Lung (tissue), 11 donors: ENCODE measurements at regions not wholly inside any gene's neighbourhood (a gene's known extent, or its start where the extent isn't known, plus 50 kb on each side); places are given as distances from the start of the nearest gene placed in this dataset.

Experiments used
- ATAC-seq: fragments of 200-7000 bp; cut with Tn5 transposase; one replicate; pipeline ENCODE4 v1.9.1; 2020; ENCODE audit warnings: moderate number of reproducible peaks; ENCODE audit not compliant: insufficient read depth, low FRiP score
- DNase-seq, 3 donors: peaks; one replicate each; pipeline ENCODE4 v3.0.0-alpha.2; 2013 to 2017
- H3K27ac ChIP-seq, 2 donors: one replicate each; pipeline ENCODE4 v1.5.1; 2013; ENCODE audit warnings: mild to moderate bottlenecking in 2 of 2, moderate library complexity in 2 of 2, control low read depth in 1 of 2, inconsistent platforms in 1 of 2, low read depth in 1 of 2, low read length in 1 of 2
- H3K27me3 ChIP-seq, 3 donors: one replicate each; pipeline ENCODE4 v1.5.1; 2013; ENCODE audit warnings: low read length in 2 of 3; ENCODE audit not compliant: control insufficient read depth in 3 of 3, insufficient read depth in 3 of 3
- H3K36me3 ChIP-seq, 4 donors: one replicate each; pipeline ENCODE4 v1.5.1; 2013; ENCODE audit warnings: low read length in 4 of 4, mild to moderate bottlenecking in 1 of 4, moderate library complexity in 1 of 4; ENCODE audit not compliant: control insufficient read depth in 4 of 4, insufficient read depth in 4 of 4
- H3K4me1 ChIP-seq, 5 donors: one replicate each; pipeline ENCODE4 v1.5.1; 2013; ENCODE audit warnings: low read length in 5 of 5, mild to moderate bottlenecking in 2 of 5, moderate library complexity in 1 of 5; ENCODE audit not compliant: control insufficient read depth in 5 of 5, insufficient read depth in 5 of 5
- H3K4me3 ChIP-seq: one replicate; pipeline ENCODE4 v1.5.1; 2013; ENCODE audit warnings: mild to moderate bottlenecking, control low read depth, moderate library complexity
- H3K9ac ChIP-seq, 2 donors: one replicate each; pipeline ENCODE4 v1.5.1; 2013; ENCODE audit warnings: low read length in 2 of 2, control low read depth in 1 of 2; ENCODE audit not compliant: insufficient read depth in 1 of 2
- H3K9me3 ChIP-seq, 4 donors: one replicate each; pipeline ENCODE4 v1.5.1; 2013; ENCODE audit warnings: low read length in 3 of 4, mild to moderate bottlenecking in 1 of 4, moderate library complexity in 1 of 4; ENCODE audit not compliant: control insufficient read depth in 4 of 4, insufficient read depth in 3 of 4
- CTCF ChIP-seq: IDR thresholded peaks from 2 replicates; pipeline ENCODE4 v1.5.1; 2012; ENCODE audit warnings: mild to moderate bottlenecking; ENCODE audit errors: control extremely low read depth, extremely low read depth
- WGBS, 2 donors: extraction: QIAGEN DNeasy Blood & Tissue Kit; methylation state at CpG; one replicate each; pipeline ENCODE4 v1.1.7; 2013; 5-methylcytosine and 5-hydroxymethylcytosine counted together
- donor health status: control.
- donor health status: control.
- donor health status: Bipolar disorder and iron deficiency.
- donor health status: healthy.
- donor health status: DM: yes; HTN: yes; CAD: no.

GRCh38 chr6:66937180-66937579, 1230.2 kb upstream of the EYS start:
- ATAC-seq, result no peak
- TF ChIP-seq CTCF, result no peak

GRCh38 chr6:66935612-66936011, 1228.6 kb upstream of the EYS start:
- no peaks in the 10 kb centered on the region for H3K4me1 ChIP-seq
- TF ChIP-seq CTCF, result no peak
- DNase-seq, result no peak
- no peaks in the 10 kb centered on the region for H3K27me3 ChIP-seq
- no peak for ATAC-seq
- WGBS, 2 donors, result 82 to 83% methylated on average over 3 of the region's 3 CpGs
- no peaks in the 10 kb centered on the region for H3K36me3 ChIP-seq
- no peak overlapping the region for H3K9ac ChIP-seq
- no peak overlapping the region for H3K27ac ChIP-seq
- no peak overlapping the region for H3K4me3 ChIP-seq
- H3K9me3 ChIP-seq, result peaks cover 0 to 14% (median 3%) of the 10 kb centered on the region in 4 donors

More at GRCh38 chr6:66937180-66937579, 1230.2 kb upstream of the EYS start:
- DNase-seq, result no peak
- H3K36me3 ChIP-seq, result no peaks in the 10 kb centered on the region
- H3K27me3 ChIP-seq, result no peaks in the 10 kb centered on the region
- no peak overlapping the region for H3K27ac ChIP-seq
- H3K9ac ChIP-seq, result no peak overlapping the region
- H3K4me1 ChIP-seq, result no peaks in the 10 kb centered on the region
- H3K4me3 ChIP-seq, result no peak overlapping the region
- WGBS, 2 donors, result 70 to 87% methylated on average over 3 of the region's 3 CpGs
- peaks cover 0 to 14% (median 3%) of the 10 kb centered on the region in 4 donors for H3K9me3 ChIP-seq

GRCh38 chr6:66931787-66932186, 1224.8 kb upstream of the EYS start:
- no peak overlapping the region for H3K9ac ChIP-seq
- ATAC-seq (no peak), DNase-seq (no peak)
- H3K9me3 ChIP-seq, result peaks cover 0 to 16% (median 5%) of the 10 kb centered on the region in 4 donors
- no peak overlapping the region for H3K4me3 ChIP-seq
- TF ChIP-seq CTCF, result no peak
- WGBS, 2 donors, result 70 to 76% methylated on average over 2 of the region's 2 CpGs
- no peaks in the 10 kb centered on the region for H3K27me3 ChIP-seq
- no peak overlapping the region for H3K27ac ChIP-seq
- H3K36me3 ChIP-seq, result no peaks in the 10 kb centered on the region
- H3K4me1 ChIP-seq, result no peaks in the 10 kb centered on the region
